RKO (cell line): ENCODE measurements at regions not wholly inside any gene's neighbourhood (a gene's known extent, or its start where the extent isn't known, plus 50 kb on each side); places are given as distances from the start of the nearest gene placed in this dataset.
"Not testable (repeated sequence)": the region's sequence is repeated elsewhere in the genome, so short reads cannot be mapped to it uniquely, and the experiment has no call there.

Experiments used
- DNase-seq: peaks from one replicate; pipeline ENCODE4 v3.0.0-alpha.2; 2016; ENCODE audit warnings: low spot score

GRCh38 chr3:18189282-18190050 lies 235.7 kb downstream of the SATB1 start:
- DNase-seq, result no peak

GRCh38 chr3:18188491-18188890 lies 236.6 kb downstream of the SATB1 start:
- DNase-seq, result no peak

DNA sequence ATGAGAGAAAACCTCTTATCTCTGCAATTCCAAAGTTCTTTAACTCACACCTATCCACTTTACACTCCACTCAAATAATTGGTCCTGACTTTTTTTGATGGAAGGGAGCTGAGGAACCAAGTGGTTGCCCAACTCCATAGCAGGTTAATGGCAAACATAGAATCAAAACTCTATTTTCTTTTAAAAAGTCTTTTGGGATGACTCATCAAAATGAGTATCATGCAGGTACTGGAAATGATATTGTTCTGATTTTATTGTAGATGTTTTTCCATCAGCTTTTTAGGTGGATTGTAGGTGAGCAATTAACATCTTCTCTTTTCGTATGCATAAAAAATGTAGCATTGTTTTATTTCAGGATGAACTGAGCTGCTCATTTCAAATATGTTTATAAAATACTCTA lies 239.5 kb downstream of the SATB1 start:
- no peak for DNase-seq

DNA sequence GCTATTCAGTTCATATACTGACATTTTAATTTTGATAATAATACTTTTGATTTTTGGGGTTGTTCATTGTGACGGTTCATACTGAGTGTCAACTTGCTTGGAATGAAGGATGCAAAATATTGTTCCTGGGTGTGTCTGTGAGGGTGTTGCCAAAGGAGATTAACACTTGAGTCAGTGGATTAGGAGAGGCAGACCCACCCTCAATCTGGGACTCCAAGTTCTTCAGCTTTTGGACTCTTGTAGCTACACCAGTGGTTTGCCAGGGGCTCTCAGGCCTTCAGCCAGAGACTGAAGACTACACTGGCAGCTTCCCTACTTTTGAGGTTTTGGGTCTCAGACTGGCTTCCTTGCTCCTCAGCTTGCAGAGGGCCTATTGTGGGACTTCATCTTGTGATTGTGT lies 242.2 kb downstream of the SATB1 start:
- DNase-seq, result not testable (repeated sequence)

- DNase-seq, result no peak
These were observed 245.6 kb downstream of the SATB1 start for GRCh38 chr3:18179521-18179920.

- DNase-seq, result no peak
These were observed 247.9 kb downstream of the SATB1 start for GRCh38 chr3:18177271-18177670.

- not testable (repeated sequence) for DNase-seq
These were observed 251.2 kb downstream of the SATB1 start for GRCh38 chr3:18173891-18174290.

DNA sequence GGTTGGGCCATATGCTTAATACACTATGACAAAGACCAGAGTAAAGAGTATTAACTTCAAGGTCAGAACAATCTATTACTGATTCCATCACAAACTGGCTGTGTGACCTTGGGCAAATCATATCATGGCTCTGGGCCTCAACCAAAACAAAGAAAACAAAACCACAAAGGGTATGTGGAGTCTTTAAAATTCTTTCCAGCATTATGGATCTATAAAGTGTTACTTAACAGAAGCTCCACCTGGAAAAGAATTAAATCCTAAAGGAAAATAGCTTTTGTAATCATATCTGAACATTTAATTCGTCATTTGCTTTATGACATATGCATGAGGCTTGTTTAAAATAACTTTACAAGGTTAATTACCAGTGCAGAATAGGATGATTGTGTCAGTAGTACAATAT lies 265.5 kb downstream of the SATB1 start:
- no peak for DNase-seq

DNA sequence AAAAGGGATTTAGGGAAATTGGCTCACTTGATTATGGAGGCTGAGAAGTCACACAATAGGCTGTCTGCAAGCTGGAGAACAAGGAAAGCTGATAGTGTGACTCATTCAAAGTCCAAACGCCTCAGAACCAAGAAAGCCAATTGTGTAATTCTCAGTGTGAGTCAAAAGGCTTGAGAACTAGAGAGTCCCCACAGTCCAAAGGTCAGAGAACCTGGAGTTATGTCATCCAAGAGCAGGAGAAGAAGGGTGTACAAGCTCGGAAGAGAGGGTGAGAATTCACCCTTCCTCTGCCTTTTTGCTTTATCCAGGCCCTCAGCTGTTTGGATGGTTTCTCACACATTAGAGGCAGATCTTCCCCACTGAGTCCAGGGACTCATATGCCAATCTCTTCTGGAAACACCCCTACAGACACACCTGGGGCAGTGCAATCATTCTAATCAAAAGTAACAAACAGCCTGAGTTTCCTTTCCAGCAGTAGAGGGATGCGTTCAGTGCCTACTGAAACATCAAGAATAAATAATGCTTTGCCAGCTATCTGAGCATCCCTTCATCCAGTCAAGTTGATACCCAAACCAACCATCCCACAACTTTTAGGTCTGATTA lies 271.5 kb downstream of the SATB1 start:
- peak; percentile 67 for DNase-seq

DNA sequence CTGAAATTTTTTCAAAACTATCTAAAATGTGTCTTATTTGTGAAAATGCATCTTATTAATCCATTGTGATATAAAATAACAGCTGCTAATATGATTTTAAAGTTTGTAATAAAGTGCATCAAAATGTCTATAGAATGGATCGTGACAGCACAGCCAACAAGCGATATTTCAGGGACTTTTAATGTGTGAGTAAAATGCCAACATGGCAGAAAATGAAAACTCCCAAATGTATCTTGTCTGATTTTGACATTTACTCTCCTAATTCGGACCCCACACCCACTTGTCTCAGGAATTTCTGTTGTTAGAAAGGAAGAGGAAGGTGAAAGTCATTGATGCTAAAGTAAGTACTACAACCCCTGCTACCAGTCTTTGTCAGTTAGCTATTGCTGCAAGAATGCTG lies 273.9 kb downstream of the SATB1 start:
- no peak for DNase-seq

DNA sequence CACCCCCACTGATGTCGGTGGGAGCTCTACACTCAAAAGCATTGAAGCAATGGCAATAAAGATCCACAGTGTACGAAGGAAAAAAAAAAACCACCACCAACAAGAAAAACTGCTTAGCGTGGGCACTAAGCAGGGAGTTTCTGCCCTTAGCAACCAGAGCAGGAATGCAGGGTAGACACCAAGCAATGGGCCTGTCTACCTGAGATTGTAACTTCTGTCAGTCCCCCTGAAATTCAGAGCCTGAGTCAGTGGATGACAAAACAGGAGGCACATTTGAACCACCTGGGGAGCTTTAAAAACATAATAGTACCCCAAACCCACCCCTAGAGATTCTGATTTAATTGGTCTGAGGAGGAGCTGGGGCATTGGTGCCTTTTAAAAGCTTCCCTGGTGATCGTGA lies 275.2 kb downstream of the SATB1 start:
- no peak for DNase-seq

- no peak for DNase-seq
These were observed 275.8 kb downstream of the SATB1 start for GRCh38 chr3:18149386-18149785.

DNA sequence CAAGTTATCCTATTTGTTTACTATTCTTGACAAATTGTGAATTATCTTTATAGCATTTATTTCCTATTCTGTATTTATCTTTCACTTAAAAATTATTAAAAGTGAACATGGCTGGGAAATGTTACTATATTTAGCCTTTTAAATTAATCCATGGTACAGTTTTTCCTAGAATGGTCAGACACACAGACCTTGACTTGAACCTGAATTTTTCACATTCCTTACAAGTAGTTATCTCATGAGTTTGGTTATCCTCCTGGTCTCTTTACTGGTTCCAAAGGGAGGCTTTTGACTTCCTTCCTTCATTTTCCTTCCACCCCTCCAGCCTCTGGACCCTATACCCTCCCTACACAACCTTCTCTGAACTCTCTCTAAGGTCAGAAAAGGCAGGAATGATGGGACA lies 280.6 kb downstream of the SATB1 start:
- DNase-seq, result no peak

DNA sequence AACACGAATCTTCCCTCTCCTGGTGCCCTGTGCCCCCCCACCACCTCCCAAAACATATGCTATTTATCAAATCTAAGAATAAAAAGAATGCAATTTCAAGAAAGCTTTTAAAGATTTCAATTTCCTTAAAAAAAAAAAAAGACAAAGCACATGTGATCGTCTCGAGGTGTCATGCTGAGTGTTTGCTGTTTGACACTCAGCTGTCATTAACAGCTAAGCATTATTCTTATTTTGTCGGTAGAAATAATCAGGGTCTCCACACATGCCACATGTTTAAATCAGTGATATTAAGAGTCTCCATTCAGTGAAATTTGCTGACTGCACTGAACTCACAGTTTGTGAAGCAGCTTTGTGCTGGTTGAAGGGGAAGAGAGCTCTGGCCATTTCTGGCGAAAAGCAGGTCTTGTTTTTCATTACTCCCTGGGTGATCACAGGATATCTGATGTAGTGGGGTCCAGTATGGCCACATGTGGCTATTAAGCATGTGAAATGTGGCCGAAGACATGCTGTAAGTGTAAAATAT lies 281.8 kb downstream of the SATB1 start:
- DNase-seq, result no peak

DNA sequence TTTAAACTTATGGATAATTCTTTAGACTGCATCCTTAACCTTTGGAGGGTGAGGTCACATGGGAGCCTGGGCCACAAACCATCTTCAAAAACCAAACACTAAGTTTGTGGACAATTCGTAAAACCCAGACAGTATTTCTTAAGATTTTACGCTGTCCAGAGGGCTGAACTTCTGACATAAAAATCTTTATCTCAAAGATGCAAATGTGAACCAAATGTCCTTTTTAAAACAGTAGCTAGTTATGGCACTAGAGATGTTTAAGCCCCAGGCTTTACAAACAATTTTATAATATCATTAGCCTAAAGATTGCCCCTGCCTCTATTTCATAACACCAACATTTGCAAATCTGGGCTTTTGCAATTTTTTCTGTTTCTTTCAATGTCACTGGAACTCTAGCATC lies 287.2 kb downstream of the SATB1 start:
- no peak for DNase-seq

GRCh38 chr3:18135060-18135814 lies 289.9 kb downstream of the SATB1 start:
- no peak for DNase-seq

- no peak for DNase-seq
These were observed 290.6 kb downstream of the SATB1 start for GRCh38 chr3:18134386-18135059.

GRCh38 chr3:18132991-18133390 lies 292.1 kb downstream of the SATB1 start:
- DNase-seq, result no peak

DNA sequence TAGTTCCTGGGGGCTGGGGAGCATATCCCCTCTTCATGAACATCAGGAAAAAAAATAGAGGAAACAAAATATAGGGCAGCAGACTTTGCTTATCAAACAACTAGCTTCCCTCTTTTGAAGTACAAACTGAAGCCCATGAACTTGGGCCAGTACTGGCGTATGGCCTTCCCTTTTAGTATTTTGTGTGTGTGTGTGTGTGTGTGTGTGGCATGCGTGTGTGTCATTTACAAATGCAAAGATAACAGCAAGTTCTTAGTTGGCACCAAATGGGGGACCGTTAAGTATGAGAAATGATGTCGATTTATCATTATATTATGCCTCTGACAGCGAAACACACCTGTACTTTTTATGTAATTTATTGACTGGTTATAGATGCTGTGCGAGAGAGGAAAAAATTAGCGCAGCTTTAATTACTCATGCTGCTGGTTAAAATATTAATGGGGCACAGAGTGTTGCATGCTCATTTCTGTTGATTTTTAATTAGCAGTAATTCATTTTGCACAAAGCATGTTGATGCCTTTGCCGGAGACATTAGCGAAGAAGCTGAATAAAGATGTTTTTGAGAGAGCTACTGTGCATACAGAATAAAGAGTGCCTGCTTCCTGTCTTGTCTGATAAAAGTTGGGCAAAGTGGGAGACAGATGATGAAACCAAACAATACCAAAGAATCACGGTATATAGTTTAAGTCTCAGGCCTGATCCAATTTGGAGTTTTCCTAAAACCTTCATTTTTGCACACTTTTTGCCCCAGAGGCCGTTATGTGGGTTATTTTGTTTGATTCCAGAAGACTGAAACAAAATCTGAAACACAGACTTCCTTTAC lies 297.1 kb downstream of the SATB1 start:
- DNase-seq, result no peak

DNA sequence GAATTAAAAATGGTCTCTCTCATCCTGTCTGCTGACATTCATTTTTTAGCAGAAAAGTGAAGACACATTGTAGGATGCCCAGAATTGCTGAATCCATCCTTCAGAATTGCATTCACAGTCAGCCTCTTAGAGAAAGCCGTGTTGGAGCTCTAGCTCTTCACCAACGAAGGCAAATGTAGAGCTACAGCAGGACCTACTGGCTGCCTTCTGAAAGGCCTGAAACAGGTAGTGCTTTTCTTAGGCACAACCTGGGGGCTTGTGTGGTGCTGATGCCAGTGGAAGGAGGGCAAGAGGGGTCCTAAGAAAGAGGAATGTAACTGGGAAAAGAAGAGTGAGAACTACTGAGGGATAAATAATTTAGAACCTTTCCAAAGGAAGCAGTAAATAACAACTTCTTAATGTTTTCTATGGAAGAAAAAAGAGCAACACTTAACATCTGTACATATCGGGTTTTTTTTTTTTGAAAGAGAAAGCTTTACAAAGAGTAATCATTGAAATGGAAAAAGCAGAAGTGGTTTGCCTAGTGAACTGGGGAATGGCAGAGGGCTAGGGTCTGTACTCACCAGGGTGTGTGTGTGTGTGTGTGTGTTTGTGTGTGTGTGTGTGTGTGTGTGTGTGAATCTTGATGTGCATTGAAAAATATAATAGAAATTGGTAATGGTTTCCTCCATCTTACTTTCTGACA lies 297.8 kb downstream of the SATB1 start:
- DNase-seq, result no peak

- no peak for DNase-seq
These were observed 298.4 kb downstream of the SATB1 start for GRCh38 chr3:18126772-18127171.
